Ascending aorta (tissue), 2 donors: ENCODE measurements at regions not wholly inside any gene's neighbourhood (a gene's known extent, or its start where the extent isn't known, plus 50 kb on each side); places are given as distances from the start of the nearest gene placed in this dataset.
"Not testable (repeated sequence)": the region's sequence is repeated elsewhere in the genome, so short reads cannot be mapped to it uniquely, and the experiment has no call there.

ENCODE experiments used
- DNase-seq, 2 donors: peaks; one replicate each; pipeline ENCODE4 v3.0.0-alpha.2; 2019; ENCODE audit warnings: low spot score in 2 of 2
- H3K27ac ChIP-seq, 2 donors: fragments of 200-600 bp; sonication (generic); one replicate each; pipeline ENCODE4 v1.5.1; 2016 to 2017; ENCODE audit warnings: mild to moderate bottlenecking in 1 of 2
- H3K27me3 ChIP-seq: fragments of 200-600 bp; sonication (generic); one replicate; pipeline ENCODE4 v1.5.1; 2017
- H3K36me3 ChIP-seq, 2 donors: fragments of 200-600 bp; sonication (generic); one replicate each; pipeline ENCODE4 v1.5.1; 2016
- H3K4me1 ChIP-seq, 2 donors: fragments of 200-600 bp; sonication (generic); one replicate each; pipeline ENCODE4 v1.5.1; 2016 to 2017; ENCODE audit warnings: mild to moderate bottlenecking in 1 of 2
- H3K4me3 ChIP-seq, 2 donors: fragments of 200-600 bp; sonication (generic); one replicate each; pipeline ENCODE4 v1.5.1; 2016 to 2017; ENCODE audit warnings: mild to moderate bottlenecking in 1 of 2
- H3K9me3 ChIP-seq, 2 donors: fragments of 200-600 bp; sonication (generic); one replicate each; pipeline ENCODE4 v1.5.1; 2016
- CTCF ChIP-seq, 3 experiments: fragments of 200-600 bp in 2 of 3; fragments of 450-650 bp in 1 of 3; sonication (generic) in 2 of 3; IDR thresholded peaks; one replicate each; pipeline ENCODE4 v1.5.1; 2016 to 2019; ENCODE audit warnings: antibody characterized with exemption in 3 of 3, mild to moderate bottlenecking in 1 of 3, moderate library complexity in 1 of 3
- intact Hi-C: fragments of 100-400 bp; cut with DNase I; formaldehyde crosslinking; loops from one replicate; pipeline ENCODE4 v1.15.1; 2023

- intact Hi-C loops = no loop called here
- Histone ChIP-seq H3K27me3 (no peaks in the 10 kb centered on the region), H3K27ac (no peak overlapping the region), H3K4me3 (no peak overlapping the region), H3K4me1 (no peaks in the 10 kb centered on the region), H3K9me3 (no peaks in the 10 kb centered on the region), H3K36me3 (no peaks in the 10 kb centered on the region)
- no peak for DNase-seq
- TF ChIP-seq CTCF (IDR thresholded peaks at IDR 0.05) = no peak
Measured at GRCh38 chr9:78428640-78429039, 131.7 kb downstream of the PSAT1 start.

- H3K4me3 ChIP-seq = no peak overlapping the region
- H3K9me3 ChIP-seq = no peaks in the 10 kb centered on the region
- intact Hi-C loops = no loop called here
- no peaks in the 10 kb centered on the region for H3K36me3 ChIP-seq
- H3K27ac ChIP-seq = no peak overlapping the region
- DNase-seq = no peak
- H3K4me1 ChIP-seq = no peaks in the 10 kb centered on the region
- no peak for TF ChIP-seq CTCF (IDR thresholded peaks at IDR 0.05)
- no peaks in the 10 kb centered on the region for H3K27me3 ChIP-seq
Measured at GRCh38 chr9:78430387-78430786, 133.5 kb downstream of the PSAT1 start.

GRCh38 chr9:78431039-78431438 is 134.1 kb downstream of the PSAT1 start:
- DNase-seq, intact Hi-C loops, H3K4me1 ChIP-seq, H3K27me3 ChIP-seq, H3K4me3 ChIP-seq, H3K9me3 ChIP-seq, H3K27ac ChIP-seq, H3K36me3 ChIP-seq: not testable (repeated sequence)

GRCh38 chr9:78436873-78437272 is 139.9 kb downstream of the PSAT1 start:
- no peak for TF ChIP-seq CTCF (IDR thresholded peaks at IDR 0.05)
- Histone ChIP-seq H3K36me3 (no peaks in the 10 kb centered on the region), H3K4me3 (no peak overlapping the region), H3K27me3 (no peaks in the 10 kb centered on the region), H3K4me1 (peaks cover 0 to 3% of the 10 kb centered on the region in 2 donors), H3K27ac (no peak overlapping the region), H3K9me3 (no peaks in the 10 kb centered on the region)
- intact Hi-C loops = no loop called here
- no peak for DNase-seq

- no peak for DNase-seq
- H3K4me1 ChIP-seq = peaks cover 0 to 3% of the 10 kb centered on the region in 2 donors
- H3K27me3 ChIP-seq = no peaks in the 10 kb centered on the region
- no peak overlapping the region for H3K27ac ChIP-seq
- TF ChIP-seq CTCF (IDR thresholded peaks at IDR 0.05) = no peak
- intact Hi-C loops = no loop called here
- H3K36me3 ChIP-seq = no peaks in the 10 kb centered on the region
- no peak overlapping the region for H3K4me3 ChIP-seq
- no peaks in the 10 kb centered on the region for H3K9me3 ChIP-seq
Measured at GRCh38 chr9:78437296-78437695, 140.4 kb downstream of the PSAT1 start.

- no peak overlapping the region for H3K4me3 ChIP-seq
- H3K9me3 ChIP-seq = no peaks in the 10 kb centered on the region
- H3K36me3 ChIP-seq = no peaks in the 10 kb centered on the region
- intact Hi-C loops = no loop called here
- peaks cover 0 to 3% of the 10 kb centered on the region in 2 donors for H3K4me1 ChIP-seq
- DNase-seq = no peak
- no peak for TF ChIP-seq CTCF (IDR thresholded peaks at IDR 0.05)
- no peak overlapping the region for H3K27ac ChIP-seq
- H3K27me3 ChIP-seq = no peaks in the 10 kb centered on the region
Measured at GRCh38 chr9:78437806-78438205, 140.9 kb downstream of the PSAT1 start.
